Fibroblast of mammary gland (primary cell): ENCODE measurements at regions not wholly inside any gene's neighbourhood (a gene's known extent, or its start where the extent isn't known, plus 50 kb on each side); places are given as distances from the start of the nearest gene placed in this dataset.

Source experiments
- DNase-seq: peaks from one replicate; pipeline ENCODE4 v3.0.0-alpha.2; 2010; ENCODE audit warnings: low read depth
- H3K4me3 ChIP-seq: 2 replicates; pipeline ENCODE4 v1.5.1; 2011; ENCODE audit warnings: low read depth, mild to moderate bottlenecking, low read length, moderate library complexity; ENCODE audit not compliant: control insufficient read depth
- CTCF ChIP-seq: conservative IDR thresholded peaks from 2 replicates; pipeline ENCODE4 v1.5.1; 2011; ENCODE audit warnings: low read depth, low read length, inconsistent platforms; ENCODE audit not compliant: control insufficient read depth, insufficient read depth

GRCh38 chr11:128238521-128239265, 348.7 kb downstream of the ETS1 start:
- DNase-seq: no peak
- TF ChIP-seq CTCF: no peak
- H3K4me3 ChIP-seq: no peak overlapping the region

GRCh38 chr11:128236506-128237498, 350.6 kb downstream of the ETS1 start:
- no peak overlapping the region for H3K4me3 ChIP-seq
- no peak for TF ChIP-seq CTCF
- no peak for DNase-seq

- no peak overlapping the region for H3K4me3 ChIP-seq
- DNase-seq: no peak
- no peak for TF ChIP-seq CTCF
Measured at GRCh38 chr11:128235958-128236357, 351.4 kb downstream of the ETS1 start.

- no peak overlapping the region for H3K4me3 ChIP-seq
- no peak for DNase-seq
- no peak for TF ChIP-seq CTCF
Measured at GRCh38 chr11:128235426-128235825, 351.9 kb downstream of the ETS1 start.

- DNase-seq: no peak
- H3K4me3 ChIP-seq: no peak overlapping the region
- TF ChIP-seq CTCF: no peak
Measured at GRCh38 chr11:128234143-128234542, 353.2 kb downstream of the ETS1 start.

GRCh38 chr11:128232588-128232987, 354.8 kb downstream of the ETS1 start:
- TF ChIP-seq CTCF: no peak
- H3K4me3 ChIP-seq: no peak overlapping the region
- DNase-seq: no peak
